HL-60 (cell line): ENCODE measurements at regions not wholly inside any gene's neighbourhood (a gene's known extent, or its start where the extent isn't known, plus 50 kb on each side); places are given as distances from the start of the nearest gene placed in this dataset.

Experiments used
- DNase-seq, 2 experiments: peaks; one replicate each; pipeline ENCODE4 v3.0.0-alpha.2; 2010 to 2020; ENCODE audit warnings: low read depth in 1 of 2, low spot score in 1 of 2
- H3K27ac ChIP-seq: fragments of 250-450 bp; sonication (Bioruptor Pico); replicated peaks from 2 replicates; pipeline ENCODE4 v1.5.1; 2020; ENCODE audit warnings: mild to moderate bottlenecking, moderate library complexity
- H3K27me3 ChIP-seq: fragments of 250-450 bp; sonication (Bioruptor Pico); 2 replicates; pipeline ENCODE4 v1.5.1; 2021; ENCODE audit warnings: mild to moderate bottlenecking, moderate library complexity; ENCODE audit not compliant: insufficient read depth, poor library complexity, severe bottlenecking
- H3K4me3 ChIP-seq: replicated peaks from 2 replicates; pipeline ENCODE4 v1.5.1; 2011; ENCODE audit warnings: mild to moderate bottlenecking, control low read depth, low read length; ENCODE audit not compliant: insufficient read depth
- CTCF ChIP-seq: IDR thresholded peaks from one replicate; pipeline ENCODE4 v1.5.1; 2011; ENCODE audit warnings: low read length, control low read depth, inconsistent platforms; ENCODE audit not compliant: insufficient read depth
- GABPA ChIP-seq: IDR thresholded peaks from 2 replicates; pipeline ENCODE4 v1.6.1; 2012; ENCODE audit warnings: low read depth
- POLR2AphosphoS5 ChIP-seq: IDR thresholded peaks from 2 replicates; pipeline ENCODE4 v1.6.1; 2012; ENCODE audit warnings: low read depth
- REST ChIP-seq: IDR thresholded peaks from 2 replicates; pipeline ENCODE4 v1.6.1; 2012; ENCODE audit warnings: low read depth; ENCODE audit not compliant: insufficient replicate concordance
- SPI1 ChIP-seq: IDR thresholded peaks from 2 replicates; pipeline ENCODE4 v1.6.1; 2012; ENCODE audit warnings: low read depth, mild to moderate bottlenecking, borderline replicate concordance

GRCh38 chr7:46626261-46626660 lies 705.2 kb upstream of the IGFBP3 start:
- no peak for DNase-seq
- no peak overlapping the region for H3K4me3 ChIP-seq
- no peak overlapping the region for H3K27ac ChIP-seq
- no peaks in the 10 kb centered on the region for H3K27me3 ChIP-seq
- TF ChIP-seq CTCF = no peak
- TF ChIP-seq POLR2AphosphoS5 = no peak
- no peak for TF ChIP-seq GABPA
- no peak for TF ChIP-seq REST

DNA sequence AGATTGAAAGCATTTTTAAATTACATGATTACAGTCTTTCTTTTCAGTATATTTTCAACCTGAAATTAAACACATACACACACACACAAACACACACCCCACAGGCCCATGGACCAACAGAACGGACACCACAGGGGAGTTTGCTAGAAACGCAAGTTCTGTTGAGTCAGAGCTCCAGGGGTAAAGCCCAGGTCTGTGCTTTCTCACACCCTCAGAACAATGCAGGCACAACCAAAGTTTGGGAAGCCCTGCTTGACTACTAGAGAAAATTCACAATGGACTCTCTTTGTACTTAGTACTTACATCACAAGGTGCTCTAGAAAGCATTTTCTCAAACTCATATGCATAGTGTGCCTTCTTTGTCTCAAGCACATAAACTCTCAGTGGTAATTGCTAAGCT lies 704.0 kb upstream of the IGFBP3 start:
- no peak overlapping the region for H3K4me3 ChIP-seq
- H3K27me3 ChIP-seq = no peaks in the 10 kb centered on the region
- no peak for DNase-seq
- H3K27ac ChIP-seq = no peak overlapping the region
- TF ChIP-seq GABPA (no peak), CTCF (no peak), POLR2AphosphoS5 (no peak), SPI1 (no peak), REST (no peak)

GRCh38 chr7:46622251-46622650 lies 701.2 kb upstream of the IGFBP3 start:
- H3K27me3 ChIP-seq = no peaks in the 10 kb centered on the region
- H3K27ac ChIP-seq = no peak overlapping the region
- no peak for DNase-seq
- no peak for TF ChIP-seq POLR2AphosphoS5
- TF ChIP-seq SPI1 = no peak
- TF ChIP-seq REST = no peak
- TF ChIP-seq GABPA = no peak
- TF ChIP-seq CTCF = no peak
- H3K4me3 ChIP-seq = no peak overlapping the region
